Thyroid gland (tissue), 4 donors: ENCODE measurements at regions not wholly inside any gene's neighbourhood (a gene's known extent, or its start where the extent isn't known, plus 50 kb on each side); places are given as distances from the start of the nearest gene placed in this dataset.

Experiments
- DNase-seq, 2 donors: peaks; one replicate each; pipeline ENCODE4 v3.0.0-alpha.2; 2019
- H3K27ac ChIP-seq, 3 donors: fragments of 200-600 bp; sonication (generic); 1 replicate in 2 of 3; 2 replicates in 1 of 3; pipeline ENCODE4 v1.5.1; 2016 to 2019; ENCODE audit warnings: mild to moderate bottlenecking in 1 of 3, moderate library complexity in 1 of 3
- H3K27me3 ChIP-seq: fragments of 200-600 bp; sonication (generic); one replicate; pipeline ENCODE4 v1.5.1; 2019
- H3K36me3 ChIP-seq, 2 donors: fragments of 200-600 bp; sonication (generic); one replicate each; pipeline ENCODE4 v1.5.1; 2016 to 2019
- H3K4me1 ChIP-seq, 2 donors: fragments of 200-600 bp; sonication (generic); one replicate each; pipeline ENCODE4 v1.5.1; 2017 to 2019
- H3K4me3 ChIP-seq, 3 donors: fragments of 200-600 bp; sonication (generic); replicated peaks in 1 of 3; 1 replicate in 2 of 3; 2 replicates in 1 of 3; pipeline ENCODE4 v1.5.1; 2016; ENCODE audit warnings: mild to moderate bottlenecking in 1 of 3
- H3K9me3 ChIP-seq: fragments of 200-600 bp; sonication (generic); one replicate; pipeline ENCODE4 v1.5.1; 2017
- CTCF ChIP-seq, 6 experiments: fragments of 200-600 bp in 3 of 6; fragments of 450-650 bp in 3 of 6; sonication (generic) in 3 of 6; IDR thresholded peaks; one replicate each; pipeline ENCODE4 v1.5.1; 2016 to 2019; ENCODE audit warnings: antibody characterized with exemption in 6 of 6, mild to moderate bottlenecking in 2 of 6, inconsistent platforms in 1 of 6, moderate library complexity in 1 of 6
- POLR2A ChIP-seq, 2 donors: fragments of 450-650 bp; IDR thresholded peaks; one replicate each; pipeline ENCODE4 v1.6.1; 2017; ENCODE audit warnings: antibody characterized with exemption in 2 of 2, mild to moderate bottlenecking in 2 of 2, moderate library complexity in 1 of 2
- WGBS, 2 donors: methylation state at CpG; one replicate each; pipeline ENCODE4 v1.1.5; 2017; 5-methylcytosine and 5-hydroxymethylcytosine counted together
- intact Hi-C: fragments of 100-400 bp; cut with DNase I; formaldehyde crosslinking; loops from one replicate; pipeline ENCODE4 v1.15.1; 2023

- intact Hi-C loops: no loop called here
- WGBS, 2 donors: 40 to 52% methylated on average over 1 of the region's 1 CpG
- no peaks in the 10 kb centered on the region for H3K9me3 ChIP-seq
- no peak for DNase-seq
- no peaks in the 10 kb centered on the region for H3K36me3 ChIP-seq
- TF ChIP-seq POLR2A (IDR thresholded peaks at IDR 0.05) (no peak), CTCF (IDR thresholded peaks at IDR 0.05) (no peak)
- peaks cover 0 to 12% of the 10 kb centered on the region in 2 donors for H3K4me1 ChIP-seq
- H3K27me3 ChIP-seq: no peaks in the 10 kb centered on the region
- H3K4me3 ChIP-seq: no peak overlapping the region
- H3K27ac ChIP-seq: no peak overlapping the region
These were observed 68.2 kb downstream of the FAT4 start for GRCh38 chr4:125382995-125383394.

- intact Hi-C loops: no loop called here
- no peaks in the 10 kb centered on the region for H3K9me3 ChIP-seq
- no peak for DNase-seq
- H3K4me3 ChIP-seq: no peak overlapping the region
- H3K27ac ChIP-seq: no peak overlapping the region
- no peaks in the 10 kb centered on the region for H3K27me3 ChIP-seq
- H3K4me1 ChIP-seq: peaks cover 0 to 27% of the 10 kb centered on the region in 2 donors
- no peak for TF ChIP-seq POLR2A (IDR thresholded peaks at IDR 0.05)
- TF ChIP-seq CTCF (IDR thresholded peaks at IDR 0.05): no peak
- H3K36me3 ChIP-seq: no peaks in the 10 kb centered on the region
These were observed 73.0 kb downstream of the FAT4 start for GRCh38 chr4:125387770-125388169.

GRCh38 chr4:125388613-125389012 is 73.9 kb downstream of the FAT4 start:
- intact Hi-C loops: no loop called here
- no peak overlapping the region for H3K4me3 ChIP-seq
- peaks cover 4 to 31% of the 10 kb centered on the region in 2 donors for H3K4me1 ChIP-seq
- H3K27me3 ChIP-seq: no peaks in the 10 kb centered on the region
- H3K27ac ChIP-seq: peak overlapping the region in 1 of 3 donors; percentile 17
- no peak for DNase-seq
- 80 to 85% methylated on average over 1 of the region's 1 CpG for WGBS, 2 donors
- H3K36me3 ChIP-seq: no peaks in the 10 kb centered on the region
- no peaks in the 10 kb centered on the region for H3K9me3 ChIP-seq
- TF ChIP-seq POLR2A (IDR thresholded peaks at IDR 0.05) (no peak), CTCF (IDR thresholded peaks at IDR 0.05) (no peak)

- no peak for TF ChIP-seq CTCF (IDR thresholded peaks at IDR 0.05)
- peak in 1 of 2 donors; percentile 3 for TF ChIP-seq POLR2A (IDR thresholded peaks at IDR 0.05)
- intact Hi-C loops: no loop called here
- WGBS, 2 donors: 59 to 76% methylated on average over 3 of the region's 3 CpGs
These were observed 75.0 kb downstream of the FAT4 start for GRCh38 chr4:125389713-125390112.

GRCh38 chr4:125390126-125390525 is 75.4 kb downstream of the FAT4 start:
- Histone ChIP-seq H3K4me3 (no peak overlapping the region), H3K4me1 (peaks cover 4 to 36% of the 10 kb centered on the region in 2 donors), H3K36me3 (no peaks in the 10 kb centered on the region), H3K9me3 (no peaks in the 10 kb centered on the region), H3K27me3 (no peaks in the 10 kb centered on the region), H3K27ac (peak overlapping the region in 2 of 3 donors; percentile 30 to 52)
- DNase-seq: no peak
- intact Hi-C loops: no loop called here
- TF ChIP-seq CTCF (IDR thresholded peaks at IDR 0.05) (no peak), POLR2A (IDR thresholded peaks at IDR 0.05) (no peak)
- 68 to 76% methylated on average over 4 of the region's 4 CpGs for WGBS, 2 donors

More at GRCh38 chr4:125389713-125390112, 75.0 kb downstream of the FAT4 start:
- Histone ChIP-seq H3K36me3 (no peaks in the 10 kb centered on the region), H3K9me3 (no peaks in the 10 kb centered on the region), H3K27me3 (no peaks in the 10 kb centered on the region), H3K27ac (peak overlapping the region in 2 of 3 donors; percentile 30 to 52), H3K4me3 (no peak overlapping the region), H3K4me1 (peaks cover 4 to 36% of the 10 kb centered on the region in 2 donors)
- DNase-seq: no peak
